K562 (cell line): ENCODE measurements at regions not wholly inside any gene's neighbourhood (a gene's known extent, or its start where the extent isn't known, plus 50 kb on each side); places are given as distances from the start of the nearest gene placed in this dataset.

Source experiments
- ATAC-seq: fragments of 200-7000 bp; cut with Tn5 transposase; 3 replicates; pipeline ENCODE4 v1.9.1; 2020; ENCODE audit warnings: moderate library complexity
- BruUV-seq: library from RNA; stranded (reverse); fragments of 400-500 nt; replicated peaks from 2 replicates; lab custom pipeline; 2021; lab: Mats Ljungman, UMichigan
- CTCF ChIA-PET: fragments of 300-600 bp; formaldehyde crosslinking; extraction: SDS; loops from one replicate; lab custom pipeline; 2021; ENCODE audit warnings: low intra/inter-chr PET ratio; lab: Yijun Ruan, JAX
- POLR2A ChIA-PET: fragments of 300-600, 350-650 bp; sonication (Branson Sonifier 250); formaldehyde crosslinking; extraction: SDS; loops from one replicate; lab custom pipeline; 2021; ENCODE audit warnings: antibody characterized with exemption, inconsistent platforms; lab: Yijun Ruan, JAX
- DNase-seq, 4 experiments: peaks; one replicate each; pipeline versions ENCODE4 v3.0.0 to v3.0.0-alpha.2; 2011 to 2018; ENCODE audit warnings: low spot score in 3 of 4, mixed read lengths in 3 of 4; ENCODE audit errors: extremely low read depth in 1 of 4
- FAIRE-seq: peaks from 2 replicates; lab custom pipeline; 2011; peaks lifted over from hg19 to GRCh38; lab: Jason Lieb, UNC
- H2AFZ ChIP-seq: 2 replicates; pipeline ENCODE4 v1.6.0; 2011; ENCODE audit warnings: low read depth, low read length, control low read depth, inconsistent platforms
- H3K27ac ChIP-seq: fragments of 200-600 bp; 3 replicates; pipeline ENCODE4 v1.8.0; 2011; ENCODE audit warnings: low read depth, mild to moderate bottlenecking, control low read depth, inconsistent platforms, low read length, moderate library complexity, mixed read lengths; ENCODE audit errors: extremely low read depth
- H3K27me3 ChIP-seq, 2 experiments: fragments of 300-600 bp in 1 of 2; 2 replicates in 1 of 2; 3 replicates in 1 of 2; pipeline versions ENCODE4 v1.6.0 to v1.8.0; 2011; ENCODE audit warnings: inconsistent platforms in 2 of 2, low read length in 2 of 2, mild to moderate bottlenecking in 1 of 2, mixed read lengths in 1 of 2, moderate library complexity in 1 of 2; ENCODE audit not compliant: control insufficient read depth in 2 of 2, insufficient read depth in 2 of 2
- H3K36me3 ChIP-seq: fragments of 300-600 bp; 3 replicates; pipeline ENCODE4 v1.8.0; 2011; ENCODE audit warnings: mild to moderate bottlenecking, low read length, inconsistent platforms; ENCODE audit not compliant: control insufficient read depth, insufficient read depth
- H3K4me1 ChIP-seq, 2 experiments: fragments of 200-600 bp in 1 of 2; replicated peaks in 1 of 2; 2 replicates in 1 of 2; 3 replicates in 1 of 2; pipeline versions ENCODE4 v1.5.1 to v1.8.0; 2011; ENCODE audit warnings: inconsistent platforms in 2 of 2, low read length in 2 of 2, mild to moderate bottlenecking in 1 of 2, mixed read lengths in 1 of 2, moderate library complexity in 1 of 2; ENCODE audit not compliant: control insufficient read depth in 2 of 2, insufficient read depth in 2 of 2
- H3K4me2 ChIP-seq: 2 replicates; pipeline ENCODE4 v1.6.1; 2011; ENCODE audit warnings: low read length, control low read depth, inconsistent platforms, mixed read lengths; ENCODE audit not compliant: insufficient read depth
- H3K4me3 ChIP-seq: fragments of 200-600 bp; sonication (generic), shearing (Covaris generic); 2 replicates; pipeline ENCODE4 v1.5.1; 2016; ENCODE audit warnings: control low read depth, inconsistent platforms
- H3K79me2 ChIP-seq: fragments of 200-600 bp; 3 replicates; pipeline ENCODE4 v1.8.0; 2011; ENCODE audit warnings: low read length, inconsistent platforms; ENCODE audit not compliant: control insufficient read depth, insufficient read depth
- H3K9ac ChIP-seq, 2 experiments: 2 replicates each; pipeline versions ENCODE4 v1.6.0 to v1.6.1; 2011; ENCODE audit warnings: low read depth in 2 of 2, low read length in 2 of 2, control low read depth in 1 of 2, inconsistent platforms in 1 of 2, mild to moderate bottlenecking in 1 of 2, mixed read lengths in 1 of 2; ENCODE audit not compliant: insufficient read depth in 1 of 2
- H3K9me1 ChIP-seq: one replicate; pipeline ENCODE4 v1.6.0; 2011; ENCODE audit warnings: inconsistent platforms, mild to moderate bottlenecking, low read length, moderate library complexity; ENCODE audit not compliant: control insufficient read depth, insufficient read depth
- H3K9me3 ChIP-seq: replicated peaks from 2 replicates; pipeline ENCODE4 v1.5.1; 2011; ENCODE audit warnings: low read depth, low read length, inconsistent platforms; ENCODE audit not compliant: control insufficient read depth, insufficient read depth
- H4K20me1 ChIP-seq: replicated peaks from 2 replicates; pipeline ENCODE4 v1.6.1; 2011; ENCODE audit warnings: low read length, inconsistent platforms, mixed read lengths; ENCODE audit not compliant: control insufficient read depth, insufficient read depth
- CEBPG ChIP-seq, 3 experiments: fragments of 200-800 bp in 1 of 3; sonication (Bioruptor generic) in 1 of 3; sonication (generic) in 1 of 3; formaldehyde crosslinking in 1 of 3; IDR thresholded peaks in 2 of 3; conservative IDR thresholded peaks in 1 of 3; 2 replicates each; pipeline versions ENCODE4 v1.6.1 to v1.8.0; 2016 to 2022; ENCODE audit warnings: missing compliant biosample characterization in 2 of 3, missing genetic modification characterization in 2 of 3, mild to moderate bottlenecking in 1 of 3, missing genetic modification reagents in 1 of 3
- DDX20 ChIP-seq: fragments of 450-650 bp; IDR thresholded peaks from 2 replicates; pipeline ENCODE4 v1.6.1; 2016; ENCODE audit warnings: missing genetic modification characterization, low read depth, mild to moderate bottlenecking, missing compliant biosample characterization, moderate library complexity
- ELK3 ChIP-seq: fragments of 450-650 bp; formaldehyde crosslinking; IDR thresholded peaks from 2 replicates; pipeline ENCODE4 v1.4.0; 2020; ENCODE audit warnings: mild to moderate bottlenecking
- HDAC6 ChIP-seq: IDR thresholded peaks from 2 replicates; pipeline ENCODE4 v1.6.1; 2012; ENCODE audit warnings: low read depth, mild to moderate bottlenecking, control low read depth, inconsistent platforms, low read length, moderate library complexity
- NR1H2 ChIP-seq: sonication (generic); formaldehyde crosslinking; IDR thresholded peaks from 2 replicates; pipeline ENCODE4 v1.4.0; 2020; ENCODE audit warnings: mild to moderate bottlenecking, missing genetic modification reagents
- POLR2AphosphoS2 ChIP-seq: IDR thresholded peaks from 2 replicates; pipeline ENCODE4 v1.6.1; 2012; ENCODE audit warnings: low read length, improper control_type of control experiment
- PREB ChIP-seq: sonication (generic); formaldehyde crosslinking; IDR thresholded peaks from 2 replicates; pipeline ENCODE4 v1.8.1; 2023; ENCODE audit warnings: mild to moderate bottlenecking, missing genetic modification reagents
- RFX5 ChIP-seq: IDR thresholded peaks from 2 replicates; pipeline ENCODE4 v1.6.1; 2011; ENCODE audit warnings: low read depth, mild to moderate bottlenecking, improper control_type of control experiment, low read length
- ZNF232 ChIP-seq: sonication (generic); formaldehyde crosslinking; IDR thresholded peaks from 2 replicates; pipeline ENCODE4 v1.8.0; 2022; ENCODE audit warnings: mild to moderate bottlenecking, missing genetic modification reagents
- ZNF398 ChIP-seq: fragments of 250-450 bp; sonication (Bioruptor Pico); IDR thresholded peaks from 2 replicates; pipeline ENCODE4 v1.8.0; 2021; ENCODE audit warnings: moderate library complexity, mild to moderate bottlenecking, inconsistent platforms
- ZNF436 ChIP-seq: fragments of 250-450, 450-650 bp; sonication (Bioruptor Pico); formaldehyde crosslinking; IDR thresholded peaks from 2 replicates; pipeline ENCODE4 v1.7.0; 2020; ENCODE audit warnings: mild to moderate bottlenecking
- WGBS: fragments of 100-300 bp; shearing (Covaris generic); methylation state at CpG from one replicate; pipeline ENCODE4 v1.1.6; 2016; ENCODE audit warnings: low coverage, mixed read lengths; ENCODE audit not compliant: insufficient coverage; ENCODE audit errors: missing lambda C conversion rate; 5-methylcytosine and 5-hydroxymethylcytosine counted together
- in situ Hi-C: fragments of 300-500 bp; cut with MboI; formaldehyde crosslinking; loops from 4 replicates; pipeline ENCODE4 v1.15.0; 2018; ENCODE audit warnings: inconsistent platforms, mixed read lengths
- intact Hi-C: fragments of 100-400 bp; cut with micrococcal nuclease; formaldehyde crosslinking; loops from 2 replicates; pipeline ENCODE4 v1.14.2; 2022
- TF ChIP-seq, protein P1 (sequence below): fragments of 450-650 bp; IDR thresholded peaks from 2 replicates; pipeline ENCODE4 v1.6.1; 2017; ENCODE audit warnings: antibody characterized with exemption, mild to moderate bottlenecking

GRCh38 chr14:76577837-76578236 is 183.4 kb upstream of the VASH1 start (continued):
- TF ChIP-seq ZNF398 (CRISPR knock-in tag) (no peak), ZNF232 (CRISPR knock-in tag) (no peak)
- TF ChIP-seq, all 486 proteins: peak for 0

GRCh38 chr14:76580399-76580798 is 180.9 kb upstream of the VASH1 start:
- Histone ChIP-seq H3K4me1 (no peaks in the 10 kb centered on the region), H3K27me3 (peaks cover 0 to 30% of the 10 kb centered on the region in 2 experiments; a peak in 3 of 5 replicates), H3K36me3 (no peaks in the 10 kb centered on the region), H3K4me3 (no peak overlapping the region), H3K4me2 (no peak overlapping the region), H3K79me2 (no peaks in the 10 kb centered on the region), H3K9me1 (no peaks in the 10 kb centered on the region), H3K9ac (no peak overlapping the region), H3K9me3 (no peaks in the 10 kb centered on the region), H4K20me1 (no peaks in the 10 kb centered on the region), H3K27ac (no peak overlapping the region), H2AFZ (no peak overlapping the region)
- CTCF ChIA-PET = no interaction called here
- in situ Hi-C loops (no loop called here), intact Hi-C loops (no loop called here)
- DNase-seq (no peak), ATAC-seq (no peak), FAIRE-seq (no peak)
- BruUV-seq = no TSS peak
- 0% methylated on average over 1 of the region's 2 CpGs for WGBS
- POLR2A ChIA-PET = interaction anchor here (0.7 kb wide), 1 partner anchor 295 kb away, joined by 4 read pairs; no protein-coding TSS in a partner anchor
- TF ChIP-seq, protein P1, sequence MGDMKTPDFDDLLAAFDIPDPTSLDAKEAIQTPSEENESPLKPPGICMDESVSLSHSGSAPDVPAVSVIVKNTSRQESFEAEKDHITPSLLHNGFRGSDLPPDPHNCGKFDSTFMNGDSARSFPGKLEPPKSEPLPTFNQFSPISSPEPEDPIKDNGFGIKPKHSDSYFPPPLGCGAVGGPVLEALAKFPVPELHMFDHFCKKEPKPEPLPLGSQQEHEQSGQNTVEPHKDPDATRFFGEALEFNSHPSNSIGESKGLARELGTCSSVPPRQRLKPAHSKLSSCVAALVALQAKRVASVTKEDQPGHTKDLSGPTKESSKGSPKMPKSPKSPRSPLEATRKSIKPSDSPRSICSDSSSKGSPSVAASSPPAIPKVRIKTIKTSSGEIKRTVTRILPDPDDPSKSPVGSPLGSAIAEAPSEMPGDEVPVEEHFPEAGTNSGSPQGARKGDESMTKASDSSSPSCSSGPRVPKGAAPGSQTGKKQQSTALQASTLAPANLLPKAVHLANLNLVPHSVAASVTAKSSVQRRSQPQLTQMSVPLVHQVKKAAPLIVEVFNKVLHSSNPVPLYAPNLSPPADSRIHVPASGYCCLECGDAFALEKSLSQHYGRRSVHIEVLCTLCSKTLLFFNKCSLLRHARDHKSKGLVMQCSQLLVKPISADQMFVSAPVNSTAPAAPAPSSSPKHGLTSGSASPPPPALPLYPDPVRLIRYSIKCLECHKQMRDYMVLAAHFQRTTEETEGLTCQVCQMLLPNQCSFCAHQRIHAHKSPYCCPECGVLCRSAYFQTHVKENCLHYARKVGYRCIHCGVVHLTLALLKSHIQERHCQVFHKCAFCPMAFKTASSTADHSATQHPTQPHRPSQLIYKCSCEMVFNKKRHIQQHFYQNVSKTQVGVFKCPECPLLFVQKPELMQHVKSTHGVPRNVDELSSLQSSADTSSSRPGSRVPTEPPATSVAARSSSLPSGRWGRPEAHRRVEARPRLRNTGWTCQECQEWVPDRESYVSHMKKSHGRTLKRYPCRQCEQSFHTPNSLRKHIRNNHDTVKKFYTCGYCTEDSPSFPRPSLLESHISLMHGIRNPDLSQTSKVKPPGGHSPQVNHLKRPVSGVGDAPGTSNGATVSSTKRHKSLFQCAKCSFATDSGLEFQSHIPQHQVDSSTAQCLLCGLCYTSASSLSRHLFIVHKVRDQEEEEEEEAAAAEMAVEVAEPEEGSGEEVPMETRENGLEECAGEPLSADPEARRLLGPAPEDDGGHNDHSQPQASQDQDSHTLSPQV = no peak
- TF ChIP-seq ELK3 = no peak
- no peak for TF ChIP-seq DDX20 (tag)
- no peak for TF ChIP-seq CEBPG (CRISPR knock-in tag; IDR thresholded peaks at IDR 0.05)
- no peak for TF ChIP-seq CEBPG (tag; conservative IDR thresholded peaks at IDR 0.05 in 1 of 2, IDR thresholded peaks at IDR 0.05 in 1 of 2)
- no peak for TF ChIP-seq POLR2AphosphoS2
- no peak for TF ChIP-seq ZNF436
- no peak for TF ChIP-seq NR1H2 (CRISPR knock-in tag)
- TF ChIP-seq HDAC6 = no peak
- TF ChIP-seq PREB (CRISPR knock-in tag) = no peak
- TF ChIP-seq RFX5 = no peak
